HG03378 (cell line): ENCODE measurements at regions not wholly inside any gene's neighbourhood (a gene's known extent, or its start where the extent isn't known, plus 50 kb on each side); places are given as distances from the start of the nearest gene placed in this dataset.
"Not testable (repeated sequence)": the region's sequence is repeated elsewhere in the genome, so short reads cannot be mapped to it uniquely, and the experiment has no call there.

Experiments used
- ATAC-seq: cut with Tn5 transposase; IDR thresholded peaks from one replicate; pipeline ENCODE4 v1.9.1; 2021; ENCODE audit warnings: mild to moderate bottlenecking, moderate library complexity; ENCODE audit not compliant: unreplicated experiment

- ATAC-seq: no peak
Observed at GRCh38 chr10:81386817-81387216, 488.2 kb upstream of the NRG3 start.

GRCh38 chr10:81403451-81403850 is 471.5 kb upstream of the NRG3 start:
- no peak for ATAC-seq

GRCh38 chr10:81405399-81405798 is 469.6 kb upstream of the NRG3 start:
- ATAC-seq: no peak

- ATAC-seq: no peak
Observed at GRCh38 chr10:81414038-81414437, 461.0 kb upstream of the NRG3 start.

- no peak for ATAC-seq
Observed at GRCh38 chr10:81426722-81427121, 448.3 kb upstream of the NRG3 start.

- no peak for ATAC-seq
Observed at GRCh38 chr10:81428456-81429134, 446.4 kb upstream of the NRG3 start.

GRCh38 chr10:81439445-81439844 is 435.5 kb upstream of the NRG3 start:
- no peak for ATAC-seq

GRCh38 chr10:81441624-81442023 is 433.4 kb upstream of the NRG3 start:
- ATAC-seq: not testable (repeated sequence)

- ATAC-seq: no peak
Observed at GRCh38 chr10:81444242-81444929, 430.6 kb upstream of the NRG3 start.

- ATAC-seq: no peak
Observed at GRCh38 chr10:81450651-81451050, 424.3 kb upstream of the NRG3 start.

- no peak for ATAC-seq
Observed at GRCh38 chr10:81472927-81473470, 402.0 kb upstream of the NRG3 start.

GRCh38 chr10:81473755-81474154 is 401.2 kb upstream of the NRG3 start:
- ATAC-seq: no peak

GRCh38 chr10:81479316-81479715 is 395.7 kb upstream of the NRG3 start:
- no peak for ATAC-seq

- no peak for ATAC-seq
Observed at GRCh38 chr10:81496626-81497025, 378.4 kb upstream of the NRG3 start.

- no peak for ATAC-seq
Observed at GRCh38 chr10:81498011-81498551, 376.9 kb upstream of the NRG3 start.

GRCh38 chr10:81502677-81503359 is 372.2 kb upstream of the NRG3 start:
- ATAC-seq: no peak

- not testable (repeated sequence) for ATAC-seq
Observed at GRCh38 chr10:81505777-81506176, 369.2 kb upstream of the NRG3 start.

GRCh38 chr10:81514811-81515210 is 360.2 kb upstream of the NRG3 start:
- ATAC-seq: no peak

GRCh38 chr10:81520688-81521087 is 354.3 kb upstream of the NRG3 start:
- no peak for ATAC-seq

GRCh38 chr10:81524467-81524866 is 350.5 kb upstream of the NRG3 start:
- no peak for ATAC-seq

- ATAC-seq: no peak
Observed at GRCh38 chr10:81532403-81532802, 342.6 kb upstream of the NRG3 start.
